DMS 273 (cell line): ENCODE measurements at regions not wholly inside any gene's neighbourhood (a gene's known extent, or its start where the extent isn't known, plus 50 kb on each side); places are given as distances from the start of the nearest gene placed in this dataset.

ENCODE experiments used
- DNase-seq: peaks from one replicate; lab custom pipeline; 2025; ENCODE audit not compliant: unreplicated experiment; lab: John Stamatoyannopoulos, UW

DNA sequence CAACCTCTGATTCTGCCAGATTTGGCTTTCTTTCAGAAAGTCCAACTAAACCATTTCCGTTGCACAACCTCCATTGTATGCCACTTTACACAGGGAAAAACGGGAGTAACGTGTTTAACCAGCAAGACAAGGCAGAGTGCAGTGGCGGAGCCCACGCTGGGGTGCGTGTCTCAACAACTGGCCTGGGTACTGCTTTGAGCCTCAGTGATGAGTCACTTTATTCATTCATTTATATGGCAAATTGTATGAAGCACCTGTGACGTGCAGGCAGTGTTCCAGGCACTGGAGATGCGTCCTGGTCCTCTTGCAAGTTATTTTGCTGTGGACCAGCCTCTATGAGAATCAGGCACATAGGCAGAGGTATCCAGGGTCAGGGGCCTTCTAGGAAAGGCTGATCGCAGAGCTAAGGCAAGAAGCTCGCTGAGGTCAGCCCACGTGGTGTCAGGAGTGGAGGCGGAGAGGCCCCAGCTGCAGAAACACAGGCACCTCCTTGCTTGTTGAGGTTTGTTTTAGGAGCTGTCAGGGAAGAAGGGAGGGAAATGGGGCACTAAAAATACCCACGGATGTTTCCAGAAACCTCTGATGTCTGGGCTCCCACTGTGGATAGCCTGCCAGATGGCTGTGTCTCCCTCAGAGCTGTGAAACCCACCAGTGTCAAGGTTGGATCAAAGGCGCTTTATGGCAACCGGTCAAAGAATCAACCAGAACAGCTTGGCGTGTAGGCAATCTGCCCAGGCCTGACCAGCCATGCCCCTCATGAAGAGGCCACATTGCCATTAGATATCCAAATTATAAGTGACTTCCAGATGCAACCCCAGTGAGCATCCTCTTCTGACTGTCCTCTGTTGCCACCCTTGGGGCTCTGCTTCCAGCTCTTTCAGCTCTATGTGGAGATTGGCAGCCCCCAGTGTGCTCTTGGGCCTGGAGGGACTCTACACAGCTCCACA lies 157.2 kb downstream of the CD83 start:
- DNase-seq, result peak; percentile 34

DNA sequence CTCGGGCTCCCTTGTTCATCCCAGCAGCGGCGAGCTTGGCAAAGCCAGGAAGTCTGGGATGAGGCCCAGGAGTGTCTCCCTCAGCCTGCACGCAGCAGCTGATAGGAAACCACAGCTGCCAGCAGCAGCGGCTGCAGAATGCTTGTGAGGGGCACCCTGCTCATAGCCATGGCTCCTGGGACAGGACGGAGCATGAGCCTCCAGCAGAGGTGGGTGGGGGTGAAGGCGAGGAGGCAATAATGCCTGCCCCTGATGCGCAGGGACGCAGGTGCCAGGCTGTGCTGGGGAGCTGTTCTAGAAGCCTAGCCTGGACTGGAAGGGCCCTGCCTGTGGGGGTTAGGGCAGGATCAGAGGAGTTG lies 157.9 kb downstream of the CD83 start:
- peak; percentile 34 for DNase-seq

DNA sequence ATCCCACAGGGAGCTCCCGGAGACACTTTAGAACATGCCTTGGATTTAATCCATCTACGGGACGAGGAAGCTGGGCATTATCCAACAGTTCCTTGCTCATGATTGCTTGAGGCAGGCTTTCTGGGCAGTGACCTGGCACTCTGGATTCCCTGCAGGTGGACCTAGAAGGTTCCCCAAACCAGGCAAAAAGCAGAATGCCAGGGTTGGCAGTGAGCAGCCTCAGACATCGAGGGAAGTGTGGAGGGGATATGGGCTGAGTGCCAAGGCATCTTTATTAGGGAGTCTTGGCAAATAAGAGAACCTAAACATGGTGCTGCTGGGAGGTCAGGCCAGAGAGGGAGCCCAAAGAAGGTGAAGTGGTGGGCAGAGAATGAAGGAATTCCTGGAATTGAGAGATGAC lies 158.5 kb downstream of the CD83 start:
- peak; percentile 19 for DNase-seq

DNA sequence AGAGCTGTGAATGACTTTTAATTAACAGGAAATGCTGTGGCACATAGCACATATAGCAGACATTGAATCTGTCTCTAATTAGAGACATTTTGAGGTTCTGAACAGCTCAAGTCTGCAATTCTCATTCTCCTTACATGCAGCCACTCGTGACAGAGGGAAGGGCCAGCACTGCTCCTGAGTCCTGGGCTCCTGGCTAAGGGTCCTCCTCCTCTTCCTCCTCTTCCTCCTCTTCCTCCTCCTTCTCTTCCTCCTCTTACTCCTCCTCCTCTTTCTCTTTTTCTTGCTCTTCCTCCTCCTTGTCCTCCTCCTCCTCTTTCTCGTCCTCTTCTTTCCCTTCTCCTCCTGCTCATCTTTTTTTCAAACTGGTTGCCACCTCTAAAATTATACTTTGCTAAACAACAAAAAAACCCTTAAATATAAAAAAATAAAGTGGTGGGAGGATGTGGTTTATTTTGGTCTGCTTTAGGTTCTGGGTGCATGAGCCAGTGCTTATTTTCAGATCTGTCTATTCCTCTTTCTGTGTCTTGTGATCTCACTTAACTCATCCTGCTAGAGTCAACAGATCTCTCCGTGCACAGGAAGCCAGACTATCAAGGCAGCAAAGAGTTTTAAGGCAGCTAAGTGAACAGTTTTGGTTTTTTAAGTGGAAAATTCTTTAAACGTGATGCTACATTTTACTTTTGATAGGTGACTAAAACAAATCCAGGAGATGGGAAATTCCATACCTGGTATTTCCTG lies 159.3 kb downstream of the CD83 start:
- no peak for DNase-seq

DNA sequence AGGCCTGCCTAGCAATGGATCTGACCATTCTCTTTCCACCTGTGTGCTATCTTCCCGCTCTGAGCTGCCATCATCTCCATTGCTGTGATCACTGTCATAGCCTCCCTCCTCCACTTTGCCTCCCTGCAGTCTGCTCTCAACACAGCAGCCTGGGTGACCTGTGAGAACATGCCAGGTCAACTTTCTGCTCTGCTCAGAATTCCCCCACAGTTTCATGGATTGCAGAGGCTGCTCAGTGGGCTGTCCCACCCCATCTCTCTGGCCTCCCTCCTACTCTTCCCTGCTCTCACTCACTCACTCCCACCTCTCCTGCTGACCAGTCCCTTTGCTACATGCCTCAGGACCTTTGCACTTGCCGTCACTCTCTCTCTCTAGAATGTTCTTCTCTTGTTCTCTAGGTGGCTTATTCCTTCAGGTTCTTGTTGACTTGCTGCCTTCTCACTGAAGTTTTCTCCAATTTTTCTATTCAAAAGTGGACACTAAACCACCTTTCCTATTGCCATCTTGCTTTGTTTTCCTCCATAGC lies 159.9 kb downstream of the CD83 start:
- no peak for DNase-seq

DNA sequence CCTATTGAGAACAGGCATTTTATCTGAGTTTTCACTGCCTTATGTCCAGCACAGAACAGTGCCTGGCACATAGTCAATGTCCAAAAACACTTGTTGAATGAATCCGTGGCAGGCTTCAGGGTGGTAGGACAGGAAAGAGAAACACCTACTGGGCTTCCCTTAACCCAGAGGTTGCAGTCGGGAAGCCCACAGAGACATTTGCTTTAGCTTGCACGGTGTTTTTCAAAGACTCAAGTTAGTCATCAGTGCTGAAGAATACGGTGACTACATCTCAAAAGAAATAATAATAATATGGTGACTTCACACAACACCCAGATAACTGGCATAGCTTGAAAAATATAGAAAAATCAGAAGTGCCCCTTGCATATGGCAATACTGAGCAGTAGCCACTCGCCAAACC lies 160.4 kb downstream of the CD83 start:
- no peak for DNase-seq

DNA sequence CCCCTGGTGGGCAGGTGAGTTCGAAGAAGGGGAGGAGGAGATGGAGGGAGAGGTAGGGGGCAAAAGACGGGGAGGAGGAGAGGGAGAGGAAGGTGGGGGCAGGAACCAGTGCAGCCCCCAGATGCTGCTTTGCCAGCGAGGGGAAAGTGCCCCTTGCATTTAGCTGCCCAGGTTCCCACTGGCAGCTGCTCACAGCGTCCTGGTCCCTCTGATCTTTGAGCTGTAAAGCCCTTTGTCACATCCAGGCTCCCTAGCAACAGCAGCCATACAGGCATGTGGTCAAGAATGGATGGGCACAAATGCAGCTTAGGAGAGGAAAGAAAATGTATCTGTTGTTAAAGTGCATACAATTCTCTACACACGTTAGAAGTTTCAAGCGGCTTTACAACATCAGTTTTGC lies 160.9 kb downstream of the CD83 start:
- DNase-seq, result no peak

DNA sequence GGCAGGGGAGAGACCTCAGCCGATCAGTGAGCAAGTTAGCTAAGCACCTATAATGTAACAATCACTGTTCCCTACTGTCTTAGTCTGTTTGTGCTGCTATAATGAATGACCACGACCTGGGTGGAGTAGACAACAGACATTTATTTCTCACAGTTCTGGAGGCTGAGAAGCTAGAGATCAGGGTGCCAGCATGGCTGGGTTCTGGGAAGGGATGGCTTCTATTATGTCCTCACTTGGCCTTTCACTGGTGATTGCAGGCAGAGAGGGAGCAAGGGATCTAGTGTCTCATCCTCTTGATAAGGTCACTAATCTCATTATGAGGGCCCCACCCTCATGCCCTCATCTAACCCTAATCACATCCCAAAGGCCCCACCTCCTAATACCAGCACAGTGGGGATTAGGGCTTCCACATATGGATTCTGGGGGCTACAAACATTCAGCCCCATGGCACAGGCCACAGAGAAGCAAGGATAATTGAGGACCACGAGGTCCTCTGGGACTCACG lies 162.5 kb downstream of the CD83 start:
- DNase-seq, result no peak

DNA sequence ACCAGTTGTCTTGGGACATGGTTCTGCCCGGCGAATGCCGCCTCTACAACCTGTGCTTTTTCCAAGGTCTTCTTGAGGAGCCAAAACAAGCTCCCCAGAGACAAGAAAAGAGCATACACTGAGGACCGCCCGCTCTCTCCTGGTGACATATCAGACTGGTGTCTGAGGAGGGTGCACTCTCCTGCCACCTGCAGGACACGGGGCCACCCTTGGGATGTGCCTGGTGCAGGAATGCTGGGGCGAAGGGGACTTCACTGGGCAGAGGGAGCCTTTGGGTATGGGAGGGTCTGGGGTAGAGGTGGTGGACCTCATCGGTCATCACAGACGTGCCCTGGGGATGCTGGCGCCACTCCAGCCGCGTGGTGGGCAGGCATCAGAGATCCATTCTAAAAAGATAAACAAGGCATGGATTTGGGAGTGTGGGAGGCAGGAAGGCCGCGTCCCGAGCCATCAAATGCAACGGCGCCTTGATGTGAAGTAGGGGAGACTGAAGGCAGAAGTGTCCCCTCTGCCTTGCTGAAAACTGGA lies 163.3 kb downstream of the CD83 start:
- no peak for DNase-seq

DNA sequence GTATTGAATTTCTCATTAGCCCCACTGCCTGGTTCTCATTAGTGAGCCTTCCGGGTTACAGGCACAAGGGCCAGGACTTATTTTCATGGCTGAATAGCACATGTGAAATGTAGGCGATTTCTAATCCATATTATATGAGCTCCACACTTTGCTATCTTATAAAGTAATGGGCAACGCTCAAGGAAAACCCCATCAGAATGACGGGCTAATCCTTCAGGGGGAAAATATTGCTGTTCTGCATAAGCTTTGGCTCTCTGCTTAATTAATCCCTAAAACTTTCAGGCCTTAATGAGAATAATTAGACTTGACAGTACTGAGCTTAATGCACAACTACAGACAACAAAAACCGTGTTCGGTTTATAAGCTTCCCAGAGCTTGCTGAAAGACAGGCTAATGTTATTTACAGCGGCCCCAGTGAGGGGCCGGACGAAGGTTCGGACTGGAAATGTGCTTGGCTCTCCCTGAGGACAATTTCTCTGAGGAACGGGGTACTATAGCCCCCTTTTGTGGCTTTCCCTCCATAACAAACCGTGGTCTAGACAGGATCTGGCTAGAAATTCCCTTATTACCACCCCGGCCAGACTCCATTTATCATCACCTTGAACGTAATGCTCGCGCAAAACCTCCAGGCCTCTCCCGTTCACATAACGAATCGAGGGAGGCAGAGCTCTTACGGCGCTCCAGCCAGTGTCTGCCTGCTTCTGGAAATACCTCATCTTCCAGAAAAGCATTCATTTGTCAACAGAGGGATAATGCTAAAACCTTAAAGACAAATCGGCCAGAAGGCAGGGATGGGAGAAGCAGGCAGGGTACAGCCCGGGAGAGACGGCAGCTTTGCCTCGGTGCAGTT lies 164.5 kb downstream of the CD83 start:
- no peak for DNase-seq

DNA sequence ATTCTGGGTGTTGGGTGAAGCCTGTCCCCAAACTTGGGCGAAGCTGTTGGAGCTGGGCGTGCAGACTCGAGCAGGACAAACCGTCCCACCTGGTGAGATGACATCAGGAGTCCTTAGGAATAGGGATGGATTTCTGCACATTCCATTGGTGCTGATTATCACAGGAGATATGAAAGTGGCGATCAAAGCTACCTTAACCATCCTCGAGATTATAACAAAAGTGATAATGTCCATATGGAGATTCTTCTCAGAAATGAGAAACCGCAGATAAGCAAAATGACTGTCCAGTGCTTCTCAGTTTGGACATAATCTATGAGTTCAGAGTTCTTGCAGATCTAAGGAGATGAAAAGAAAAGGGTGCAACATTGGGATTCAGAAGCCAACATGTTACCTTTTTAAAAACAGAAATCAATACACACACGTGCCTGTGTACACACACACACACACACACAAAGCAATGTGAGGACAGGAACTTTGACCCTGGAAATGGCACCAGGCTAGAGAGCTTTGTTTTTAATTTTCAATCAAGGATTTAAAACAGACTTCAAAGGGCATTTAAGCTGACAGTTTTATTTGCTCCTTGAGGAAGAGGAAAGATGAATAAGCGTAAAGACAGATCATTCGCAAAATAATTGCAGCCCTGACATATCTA lies 165.4 kb downstream of the CD83 start:
- no peak for DNase-seq

DNA sequence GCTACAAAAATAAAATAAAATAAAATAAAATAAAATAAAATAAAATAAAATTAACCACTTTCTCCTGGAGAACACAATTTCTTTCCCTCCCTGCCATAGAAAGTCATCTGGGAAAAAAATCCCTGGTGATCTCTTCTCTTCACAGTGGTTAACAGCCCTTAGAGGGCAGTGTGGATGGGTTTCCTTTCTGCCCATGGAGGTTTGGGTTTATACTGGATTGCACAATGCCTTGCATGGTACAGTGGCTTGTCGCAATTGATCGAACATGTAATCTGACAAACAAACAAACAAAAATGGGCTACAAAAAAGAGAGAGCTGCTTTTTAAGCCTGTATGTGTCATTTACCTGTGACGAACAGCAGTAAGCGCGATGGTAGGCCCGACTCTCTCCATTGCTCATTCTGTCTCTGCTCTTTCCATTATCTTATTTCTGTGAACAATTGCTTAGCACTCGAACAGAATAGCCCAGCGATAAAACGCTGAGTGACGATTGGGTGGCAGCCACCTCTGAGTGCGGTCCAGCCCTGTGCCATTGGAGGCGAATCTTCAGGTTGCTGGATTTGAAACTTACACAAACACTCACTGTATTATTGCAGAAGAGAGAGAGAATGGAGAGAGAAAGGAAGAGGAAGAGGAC lies 166.1 kb downstream of the CD83 start:
- peak; percentile 5 for DNase-seq

DNA sequence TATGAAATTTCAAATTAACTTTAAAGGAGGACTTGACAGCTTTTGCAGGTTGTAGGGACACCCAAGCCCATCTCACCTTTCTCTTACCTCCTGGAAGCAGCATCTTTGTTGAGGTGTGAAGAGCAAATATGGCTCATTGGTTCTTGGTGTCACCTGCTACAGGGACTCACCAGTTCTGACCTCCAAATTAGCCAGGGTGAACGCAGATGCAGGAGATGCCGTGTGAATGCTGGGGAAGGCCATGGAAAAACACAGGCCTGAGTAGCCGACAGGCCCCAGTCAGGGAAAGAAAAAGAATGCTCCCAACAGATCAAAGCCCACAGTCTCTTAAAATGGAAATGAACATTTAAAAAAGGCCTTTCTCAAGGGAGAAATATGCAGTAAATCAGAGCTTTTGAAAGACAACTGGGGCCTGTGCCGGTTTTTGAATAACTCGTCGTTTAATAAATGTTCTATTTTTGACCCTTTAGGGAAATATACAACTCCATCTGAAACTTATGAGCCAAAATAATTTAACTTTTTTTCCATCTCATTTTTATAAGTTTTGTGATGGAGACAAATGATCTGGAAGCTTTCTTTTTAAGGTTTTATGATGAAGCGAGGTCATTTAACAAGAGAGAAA lies 167.5 kb downstream of the CD83 start:
- DNase-seq, result no peak

DNA sequence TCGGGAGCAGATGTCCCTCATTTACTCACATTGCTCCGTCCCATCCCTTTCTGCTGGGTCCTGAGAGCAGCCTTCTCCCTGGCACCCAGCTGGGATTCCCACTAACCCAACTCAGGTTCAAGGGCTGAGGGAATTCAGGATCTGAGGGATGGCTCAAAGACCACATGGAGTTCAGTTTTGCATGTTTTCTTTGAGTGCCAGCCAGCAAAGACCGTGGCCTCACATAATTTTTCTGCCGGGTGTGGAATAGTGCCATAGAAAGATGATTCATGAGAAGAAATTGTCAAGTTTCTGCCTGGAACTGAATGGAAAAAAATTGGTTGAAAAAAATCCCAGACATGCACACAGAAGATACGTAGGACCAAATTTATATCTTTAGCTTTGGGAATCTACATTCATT lies 168.6 kb downstream of the CD83 start:
- peak; percentile 4 for DNase-seq

DNA sequence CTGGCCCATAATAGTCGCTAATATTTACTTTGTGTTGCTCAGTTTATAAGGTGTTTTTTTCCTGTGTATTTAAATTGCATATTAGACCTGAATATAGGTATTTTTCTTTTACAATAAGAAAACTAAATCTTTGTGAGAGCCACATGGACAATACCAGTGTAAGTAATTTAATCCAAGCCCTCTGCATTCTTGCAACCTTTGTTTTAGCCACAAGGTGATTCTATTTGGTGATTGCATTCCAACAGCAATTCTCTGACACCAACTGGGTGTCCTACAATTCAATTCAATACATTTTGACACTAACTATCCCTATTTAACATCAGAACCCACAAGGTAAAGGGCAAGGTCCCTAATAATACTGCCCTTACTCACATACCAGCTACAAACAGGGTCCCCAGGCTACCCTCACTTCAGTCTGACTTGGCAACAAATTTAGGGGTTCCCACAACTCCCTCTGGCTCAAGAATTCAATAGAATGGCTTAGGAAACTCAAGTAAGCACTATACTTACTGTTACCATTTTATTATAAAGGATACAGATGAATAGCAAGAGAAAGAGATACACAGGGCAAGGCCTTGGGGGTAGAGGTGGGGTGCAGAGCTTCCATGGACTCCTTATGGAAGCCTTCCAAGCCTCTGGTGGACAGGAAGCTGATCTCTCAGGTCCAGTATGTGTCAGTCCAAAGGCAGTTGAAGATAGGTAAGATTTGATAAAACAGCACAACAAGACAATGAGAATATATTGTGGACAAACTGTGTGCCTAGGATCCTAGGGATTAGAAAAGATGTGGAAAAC lies 169.3 kb downstream of the CD83 start:
- DNase-seq, result no peak

DNA sequence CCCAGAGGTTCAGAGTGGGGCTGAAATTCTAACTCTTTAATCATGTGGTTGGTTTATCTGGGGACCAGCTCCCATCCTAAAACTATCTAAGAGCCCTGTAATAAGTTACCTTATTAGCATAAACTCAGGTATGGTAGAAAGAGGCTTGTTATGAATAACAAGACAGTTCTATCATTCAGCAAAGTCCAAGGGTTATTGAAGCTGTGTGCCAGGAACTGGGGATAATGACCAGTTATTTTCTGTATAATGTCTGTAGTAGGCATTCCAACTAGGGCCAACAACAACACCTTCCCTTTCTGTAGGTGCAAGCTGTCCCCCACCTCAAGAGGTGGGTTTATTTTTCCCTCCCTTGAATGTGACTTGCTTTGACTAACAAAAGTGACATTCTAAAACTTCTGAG lies 170.1 kb downstream of the CD83 start:
- DNase-seq, result no peak

DNA sequence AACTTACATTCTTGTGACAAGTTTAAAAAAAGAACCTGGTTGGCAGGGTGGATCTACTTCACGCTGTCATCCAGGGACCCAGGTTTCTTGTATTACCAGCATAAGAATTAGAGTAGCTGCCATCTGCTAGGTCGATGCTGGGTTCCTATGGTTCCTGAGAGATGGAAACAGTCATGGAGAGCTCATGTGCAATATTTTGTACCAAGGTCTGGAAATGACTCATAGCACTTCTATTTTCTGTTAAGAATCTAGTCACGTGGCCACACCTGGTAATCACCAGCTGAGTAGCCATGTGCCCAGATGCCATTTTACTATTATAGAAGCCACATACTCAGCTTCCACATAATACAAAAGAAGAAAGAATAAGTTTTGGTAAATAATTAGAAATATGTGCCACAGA lies 171.3 kb downstream of the CD83 start:
- DNase-seq, result no peak

DNA sequence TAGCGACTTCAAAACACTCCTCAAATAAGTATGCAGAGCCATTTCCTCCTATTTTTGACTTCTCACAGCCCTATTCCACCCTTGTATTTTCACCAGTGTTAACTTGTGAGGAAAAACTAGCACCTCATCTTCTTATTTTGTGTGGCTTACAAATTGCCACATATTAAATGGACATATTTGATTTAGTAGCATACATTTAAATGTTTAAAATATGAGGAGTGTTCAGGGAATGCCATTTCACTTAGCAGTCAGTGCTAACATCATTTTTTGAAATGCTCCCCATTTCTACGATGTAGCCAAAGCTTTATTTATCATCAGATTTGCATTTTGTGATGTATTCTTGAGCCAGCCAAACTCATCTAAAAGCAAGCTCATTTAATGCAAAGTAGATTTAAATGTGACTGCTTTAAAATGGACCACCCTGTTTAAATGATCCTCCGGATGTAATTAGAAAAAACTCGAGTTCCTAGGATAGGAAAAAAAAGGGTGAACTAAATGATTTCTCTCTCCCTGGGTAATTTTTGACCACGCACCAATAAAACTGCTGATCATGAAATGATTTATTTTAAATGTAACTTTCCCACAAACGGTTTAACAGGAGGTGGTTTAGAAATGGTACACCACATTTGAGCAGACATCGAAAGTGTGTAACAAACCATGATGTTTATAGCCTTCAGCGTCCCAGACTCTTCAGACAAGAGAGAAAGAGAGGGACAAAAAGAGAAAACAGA lies 172.6 kb downstream of the CD83 start:
- DNase-seq, result no peak
